Colonic mucosa (tissue), 4 donors: ENCODE measurements at regions not wholly inside any gene's neighbourhood (a gene's known extent, or its start where the extent isn't known, plus 50 kb on each side); places are given as distances from the start of the nearest gene placed in this dataset.

ENCODE experiments used
- DNase-seq: peaks from one replicate; pipeline ENCODE4 v3.0.0-alpha.2; 2020
- H3K27ac ChIP-seq: fragments of 200-600 bp; one replicate; pipeline ENCODE4 v1.8.0; 2021
- H3K27me3 ChIP-seq: fragments of 200-600 bp; one replicate; pipeline ENCODE4 v1.8.0; 2021
- H3K36me3 ChIP-seq: fragments of 200-600 bp; one replicate; pipeline ENCODE4 v1.8.0; 2021
- H3K4me1 ChIP-seq: fragments of 200-600 bp; one replicate; pipeline ENCODE4 v1.8.0; 2021; ENCODE audit warnings: mild to moderate bottlenecking
- H3K4me3 ChIP-seq: fragments of 200-600 bp; one replicate; pipeline ENCODE4 v1.8.0; 2021
- H3K9ac ChIP-seq, 2 donors: one replicate each; pipeline ENCODE4 v1.7.0; 2013; ENCODE audit warnings: control low read depth in 2 of 2, low read depth in 2 of 2, low read length in 2 of 2
- H3K9me3 ChIP-seq: fragments of 200-600 bp; one replicate; pipeline ENCODE4 v1.8.0; 2021
- CTCF ChIP-seq: fragments of 200-600 bp; IDR thresholded peaks from one replicate; pipeline ENCODE4 v1.8.0; 2022; ENCODE audit warnings: antibody characterized with exemption, mild to moderate bottlenecking
- intact Hi-C: fragments of 100-400 bp; cut with DNase I; formaldehyde crosslinking; loops from one replicate; pipeline ENCODE4 v1.14.1; 2022
- donor health status: healthy.
- donor health status: DM: no; HTN: no; CAD: no.
- donor health status: DM: no; HTN: no; CAD: no.

DNA sequence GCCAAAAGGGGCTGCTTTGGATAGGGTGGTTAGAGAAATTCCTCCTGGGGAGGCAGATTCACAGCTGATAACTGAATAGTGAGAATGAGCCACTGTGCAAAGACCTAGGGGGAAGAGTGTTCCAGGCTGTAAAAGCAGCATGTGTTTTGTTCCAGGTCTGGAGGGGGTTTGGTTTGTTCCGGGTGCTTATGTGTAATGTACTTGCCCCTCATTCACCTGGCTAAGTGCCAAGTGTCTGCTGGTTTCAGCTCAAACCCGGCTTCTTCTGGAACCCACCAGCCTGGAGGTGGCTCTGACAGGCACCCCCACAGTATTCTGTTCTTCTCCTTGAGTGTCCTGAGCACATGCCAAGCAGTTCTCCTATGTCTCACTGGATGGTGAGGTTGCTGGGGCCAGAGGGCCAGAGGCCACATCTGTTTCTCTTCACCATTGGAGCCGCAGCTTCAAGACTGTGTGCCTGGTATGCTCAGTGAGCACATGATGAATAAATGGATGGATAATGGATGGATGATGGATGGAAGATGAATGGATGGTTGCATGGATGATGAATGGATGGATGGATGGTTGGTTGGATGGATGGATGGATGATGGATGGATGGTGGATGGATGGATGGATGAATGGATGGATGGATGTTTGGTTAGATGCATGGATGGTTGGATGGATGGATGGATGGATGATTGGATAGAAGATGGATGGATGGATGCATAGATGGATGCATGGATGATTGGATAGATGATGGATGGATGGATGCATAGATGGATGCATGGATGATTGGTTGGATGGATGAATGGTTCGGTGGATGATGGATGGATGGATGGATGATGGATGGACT is 227.6 kb downstream of the BMP7 start:
- no peak overlapping the region for H3K27ac ChIP-seq
- H3K4me1 ChIP-seq: no peaks in the 10 kb centered on the region
- intact Hi-C loops: no loop called here

GRCh38 chr20:57040466-57040865 is 226.0 kb downstream of the BMP7 start:
- H3K9me3 ChIP-seq: no peaks in the 10 kb centered on the region
- no peak overlapping the region for H3K27ac ChIP-seq
- H3K36me3 ChIP-seq: no peaks in the 10 kb centered on the region
- no peaks in the 10 kb centered on the region for H3K4me1 ChIP-seq
- no peak overlapping the region for H3K4me3 ChIP-seq
- no peak for DNase-seq
- no peak overlapping the region for H3K9ac ChIP-seq
- no peaks in the 10 kb centered on the region for H3K27me3 ChIP-seq
- intact Hi-C loops: no loop called here
- no peak for TF ChIP-seq CTCF

More for the DNA sequence above, 227.6 kb downstream of the BMP7 start:
- DNase-seq: no peak
- Histone ChIP-seq H3K27me3 (no peaks in the 10 kb centered on the region), H3K9me3 (no peaks in the 10 kb centered on the region), H3K4me3 (no peak overlapping the region), H3K36me3 (no peaks in the 10 kb centered on the region), H3K9ac (no peak overlapping the region)
- TF ChIP-seq CTCF: no peak

DNA sequence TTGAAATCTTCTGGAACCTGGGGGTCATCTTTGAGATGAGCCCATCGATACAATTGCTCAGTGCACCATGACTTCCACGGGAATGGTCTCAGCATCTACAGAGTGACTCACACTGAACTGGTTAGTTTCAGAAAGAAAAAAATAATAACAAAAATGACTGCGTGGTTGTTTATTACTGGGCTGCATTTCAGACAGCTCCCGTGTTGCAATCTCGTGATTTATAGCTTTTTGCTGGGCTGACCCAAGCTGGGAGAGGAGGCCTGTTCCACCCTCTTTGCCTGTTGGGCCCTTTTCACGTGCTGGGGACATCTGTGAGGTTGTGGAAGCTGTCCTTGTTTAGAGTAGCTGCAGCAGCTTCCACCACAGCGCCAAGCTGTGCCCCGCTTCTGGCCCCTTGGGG is 225.5 kb downstream of the BMP7 start:
- DNase-seq: peak; percentile 23
- no peak for TF ChIP-seq CTCF
- intact Hi-C loops: no loop called here
- H3K9me3 ChIP-seq: no peaks in the 10 kb centered on the region
- no peak overlapping the region for H3K9ac ChIP-seq
- H3K4me3 ChIP-seq: no peak overlapping the region
- H3K27ac ChIP-seq: no peak overlapping the region
- H3K36me3 ChIP-seq: no peaks in the 10 kb centered on the region
- H3K27me3 ChIP-seq: no peaks in the 10 kb centered on the region
- H3K4me1 ChIP-seq: no peaks in the 10 kb centered on the region

GRCh38 chr20:57043091-57043490 is 223.3 kb downstream of the BMP7 start:
- TF ChIP-seq CTCF: no peak
- Histone ChIP-seq H3K36me3 (no peaks in the 10 kb centered on the region), H3K9ac (no peak overlapping the region), H3K27ac (no peak overlapping the region), H3K27me3 (no peaks in the 10 kb centered on the region), H3K4me3 (no peak overlapping the region), H3K9me3 (no peaks in the 10 kb centered on the region), H3K4me1 (no peaks in the 10 kb centered on the region)
- no peak for DNase-seq
- intact Hi-C loops: no loop called here

GRCh38 chr20:57043669-57044268 is 222.7 kb downstream of the BMP7 start:
- intact Hi-C loops: no loop called here
- no peaks in the 10 kb centered on the region for H3K9me3 ChIP-seq

More at GRCh38 chr20:57043669-57044268, 222.7 kb downstream of the BMP7 start:
- Histone ChIP-seq H3K27me3 (no peaks in the 10 kb centered on the region), H3K4me1 (no peaks in the 10 kb centered on the region), H3K36me3 (no peaks in the 10 kb centered on the region), H3K4me3 (no peak overlapping the region), H3K27ac (no peak overlapping the region), H3K9ac (no peak overlapping the region)
- TF ChIP-seq CTCF: no peak
- DNase-seq: no peak
